CD4-positive, CD25-positive, alpha-beta regulatory T cell (primary cell): ENCODE measurements at regions not wholly inside any gene's neighbourhood (a gene's known extent, or its start where the extent isn't known, plus 50 kb on each side); places are given as distances from the start of the nearest gene placed in this dataset.

Experiments
- ATAC-seq, 2 donors: fragments of 150-1000 bp; cut with Tn5 transposase; one replicate each; pipeline ENCODE4 v1.10.0; 2021; ENCODE audit warnings: low read depth in 2 of 2, moderate number of reproducible peaks in 2 of 2, moderate library complexity in 1 of 2
- DNase-seq, 3 donors: peaks; one replicate each; pipeline versions ENCODE4 v3.0.0 to v3.0.0-alpha.2; 2012 to 2022; ENCODE audit warnings: mixed read lengths in 1 of 3
- H3K27ac ChIP-seq: one replicate; pipeline ENCODE4 v1.7.0; 2013; ENCODE audit warnings: mild to moderate bottlenecking, low read length; ENCODE audit not compliant: insufficient read depth, poor library complexity, severe bottlenecking
- H3K27me3 ChIP-seq: one replicate; pipeline ENCODE4 v1.7.0; 2013; ENCODE audit warnings: low read length; ENCODE audit not compliant: control insufficient read depth, insufficient read depth
- H3K36me3 ChIP-seq: one replicate; pipeline ENCODE4 v1.7.0; 2013; ENCODE audit warnings: mild to moderate bottlenecking, low read length, moderate library complexity; ENCODE audit not compliant: control insufficient read depth, insufficient read depth
- H3K4me1 ChIP-seq: 2 replicates; pipeline ENCODE4 v1.7.0; 2013; ENCODE audit warnings: mild to moderate bottlenecking, low read length; ENCODE audit not compliant: insufficient read depth, control insufficient read depth, poor library complexity, severe bottlenecking
- H3K4me3 ChIP-seq: one replicate; pipeline ENCODE4 v1.7.0; 2013; ENCODE audit warnings: low read depth, mild to moderate bottlenecking, low read length, moderate library complexity
- H3K9me3 ChIP-seq, 2 experiments: 1 replicate in 1 of 2; 2 replicates in 1 of 2; pipeline ENCODE4 v1.7.0; 2013; ENCODE audit warnings: low read length in 2 of 2, mild to moderate bottlenecking in 1 of 2, moderate library complexity in 1 of 2; ENCODE audit not compliant: control insufficient read depth in 2 of 2
- H3K27ac Mint-ChIP-seq, 3 donors: one replicate each; pipeline ENCODE4 v1.8.0; 2020 to 2022; ENCODE audit warnings: mild to moderate bottlenecking in 3 of 3, mixed read lengths in 3 of 3, moderate library complexity in 2 of 3
- H3K27me3 Mint-ChIP-seq: one replicate; pipeline ENCODE4 v1.8.0; 2022; ENCODE audit warnings: mild to moderate bottlenecking, mixed read lengths
- H3K36me3 Mint-ChIP-seq: one replicate; pipeline ENCODE4 v1.8.0; 2020; ENCODE audit warnings: mixed read lengths
- H3K4me1 Mint-ChIP-seq, 4 donors: one replicate each; pipeline ENCODE4 v1.8.0; 2020 to 2022; ENCODE audit warnings: mixed read lengths in 4 of 4, mild to moderate bottlenecking in 1 of 4
- H3K4me3 Mint-ChIP-seq, 4 donors: one replicate each; pipeline ENCODE4 v1.8.0; 2020 to 2022; ENCODE audit warnings: mild to moderate bottlenecking in 4 of 4, mixed read lengths in 4 of 4, moderate library complexity in 3 of 4
- H3K9me3 Mint-ChIP-seq, 7 donors: one replicate each; pipeline ENCODE4 v1.8.0; 2020 to 2022; ENCODE audit warnings: mixed read lengths in 7 of 7, mild to moderate bottlenecking in 3 of 7, moderate library complexity in 2 of 7

- peaks cover 0 to 3% (median 0%) of the 10 kb centered on the region in 7 donors for H3K9me3 Mint-ChIP-seq
- H3K27me3 ChIP-seq, result no peaks in the 10 kb centered on the region
These were observed 364.1 kb downstream of the MFSD1 start for GRCh38 chr3:159165961-159166360.

GRCh38 chr3:159166899-159167586, 365.2 kb downstream of the MFSD1 start:
- Mint-ChIP-seq H3K4me1 (no peaks in the 10 kb centered on the region), H3K27me3 (peaks cover 4% of the 10 kb centered on the region), H3K4me3 (no peak overlapping the region), H3K36me3 (no peaks in the 10 kb centered on the region), H3K9me3 (peaks cover 0 to 3% (median 0%) of the 10 kb centered on the region in 7 donors), H3K27ac (no peak overlapping the region)
- Histone ChIP-seq H3K4me3 (no peak overlapping the region), H3K36me3 (no peaks in the 10 kb centered on the region), H3K4me1 (no peaks in the 10 kb centered on the region), H3K27me3 (no peaks in the 10 kb centered on the region), H3K27ac (no peak overlapping the region), H3K9me3 (no peaks in the 10 kb centered on the region)
- ATAC-seq (no peak), DNase-seq (no peak)

More at GRCh38 chr3:159165961-159166360, 364.1 kb downstream of the MFSD1 start:
- Histone ChIP-seq H3K4me1 (no peaks in the 10 kb centered on the region), H3K9me3 (no peaks in the 10 kb centered on the region), H3K36me3 (no peaks in the 10 kb centered on the region), H3K4me3 (no peak overlapping the region), H3K27ac (no peak overlapping the region)
- H3K27me3 Mint-ChIP-seq, result peaks cover 4% of the 10 kb centered on the region
- H3K27ac Mint-ChIP-seq, result no peak overlapping the region
- DNase-seq (no peak), ATAC-seq (no peak)
- H3K36me3 Mint-ChIP-seq, result no peaks in the 10 kb centered on the region
- no peaks in the 10 kb centered on the region for H3K4me1 Mint-ChIP-seq
- no peak overlapping the region for H3K4me3 Mint-ChIP-seq

GRCh38 chr3:159168788-159169187, 366.9 kb downstream of the MFSD1 start:
- H3K4me1 ChIP-seq, result no peaks in the 10 kb centered on the region
- DNase-seq, result no peak
- H3K4me3 Mint-ChIP-seq, result no peak overlapping the region
- no peaks in the 10 kb centered on the region for H3K9me3 ChIP-seq
- no peaks in the 10 kb centered on the region for H3K36me3 ChIP-seq
- no peak overlapping the region for H3K27ac ChIP-seq
- no peaks in the 10 kb centered on the region for H3K27me3 ChIP-seq
- H3K27me3 Mint-ChIP-seq, result peaks cover 2% of the 10 kb centered on the region
- H3K4me3 ChIP-seq, result no peak overlapping the region
- H3K9me3 Mint-ChIP-seq, result peaks cover 0 to 2% (median 0%) of the 10 kb centered on the region in 7 donors
- no peaks in the 10 kb centered on the region for H3K36me3 Mint-ChIP-seq
- no peak for ATAC-seq
- no peak overlapping the region for H3K27ac Mint-ChIP-seq
- H3K4me1 Mint-ChIP-seq, result no peaks in the 10 kb centered on the region

GRCh38 chr3:159169828-159170227, 368.0 kb downstream of the MFSD1 start:
- H3K27me3 ChIP-seq, result no peaks in the 10 kb centered on the region
- no peaks in the 10 kb centered on the region for H3K36me3 Mint-ChIP-seq
- no peak overlapping the region for H3K4me3 ChIP-seq
- no peaks in the 10 kb centered on the region for H3K36me3 ChIP-seq
- no peaks in the 10 kb centered on the region for H3K4me1 Mint-ChIP-seq
- no peak overlapping the region for H3K27ac ChIP-seq
- no peak overlapping the region for H3K27ac Mint-ChIP-seq
- DNase-seq, result no peak
- H3K9me3 ChIP-seq, result no peaks in the 10 kb centered on the region
- no peaks in the 10 kb centered on the region for H3K4me1 ChIP-seq
- H3K4me3 Mint-ChIP-seq, result no peak overlapping the region
- H3K27me3 Mint-ChIP-seq, result no peaks in the 10 kb centered on the region
- H3K9me3 Mint-ChIP-seq, result peaks cover 0 to 2% (median 0%) of the 10 kb centered on the region in 7 donors
- ATAC-seq, result no peak

- Histone ChIP-seq H3K27ac (no peak overlapping the region), H3K4me3 (no peak overlapping the region), H3K36me3 (no peaks in the 10 kb centered on the region), H3K27me3 (no peaks in the 10 kb centered on the region), H3K9me3 (no peaks in the 10 kb centered on the region), H3K4me1 (no peaks in the 10 kb centered on the region)
- DNase-seq (no peak), ATAC-seq (no peak)
- Mint-ChIP-seq H3K36me3 (no peaks in the 10 kb centered on the region), H3K4me1 (no peaks in the 10 kb centered on the region), H3K4me3 (no peak overlapping the region), H3K9me3 (peaks cover 0 to 2% (median 0%) of the 10 kb centered on the region in 7 donors), H3K27ac (no peak overlapping the region), H3K27me3 (no peaks in the 10 kb centered on the region)
These were observed 368.7 kb downstream of the MFSD1 start for GRCh38 chr3:159170436-159171003.

GRCh38 chr3:159171333-159171732, 369.5 kb downstream of the MFSD1 start:
- H3K4me3 ChIP-seq, result no peak overlapping the region
- H3K9me3 ChIP-seq, result no peaks in the 10 kb centered on the region
- Mint-ChIP-seq H3K27ac (no peak overlapping the region), H3K9me3 (peaks cover 0 to 2% (median 0%) of the 10 kb centered on the region in 7 donors), H3K4me3 (no peak overlapping the region), H3K36me3 (no peaks in the 10 kb centered on the region), H3K27me3 (no peaks in the 10 kb centered on the region), H3K4me1 (no peaks in the 10 kb centered on the region)
- DNase-seq (no peak), ATAC-seq (no peak)
- H3K4me1 ChIP-seq, result no peaks in the 10 kb centered on the region
- no peaks in the 10 kb centered on the region for H3K36me3 ChIP-seq
- no peaks in the 10 kb centered on the region for H3K27me3 ChIP-seq
- H3K27ac ChIP-seq, result no peak overlapping the region

GRCh38 chr3:159172473-159172872, 370.6 kb downstream of the MFSD1 start:
- Histone ChIP-seq H3K36me3 (no peaks in the 10 kb centered on the region), H3K27ac (no peak overlapping the region), H3K9me3 (no peaks in the 10 kb centered on the region), H3K27me3 (no peaks in the 10 kb centered on the region), H3K4me3 (no peak overlapping the region), H3K4me1 (no peaks in the 10 kb centered on the region)
- H3K27me3 Mint-ChIP-seq, result no peaks in the 10 kb centered on the region
- H3K9me3 Mint-ChIP-seq, result peaks cover 0 to 2% (median 0%) of the 10 kb centered on the region in 7 donors
- no peak overlapping the region for H3K27ac Mint-ChIP-seq
- ATAC-seq (no peak), DNase-seq (no peak)
- no peaks in the 10 kb centered on the region for H3K4me1 Mint-ChIP-seq
- no peak overlapping the region for H3K4me3 Mint-ChIP-seq
- H3K36me3 Mint-ChIP-seq, result no peaks in the 10 kb centered on the region
